Sigmoid colon (tissue), 6 donors: ENCODE measurements at regions not wholly inside any gene's neighbourhood (a gene's known extent, or its start where the extent isn't known, plus 50 kb on each side); places are given as distances from the start of the nearest gene placed in this dataset.
"Not testable (repeated sequence)": the region's sequence is repeated elsewhere in the genome, so short reads cannot be mapped to it uniquely, and the experiment has no call there.

Experiments
- DNase-seq: peaks from one replicate; pipeline ENCODE4 v3.0.0-alpha.2; 2019
- H3K27ac ChIP-seq, 4 donors: fragments of 200-600 bp; sonication (generic); one replicate each; pipeline ENCODE4 v1.5.1; 2016 to 2019; ENCODE audit warnings: mild to moderate bottlenecking in 1 of 4
- H3K27me3 ChIP-seq, 3 donors: fragments of 200-600 bp; sonication (generic); one replicate each; pipeline ENCODE4 v1.5.1; 2019; ENCODE audit warnings: mild to moderate bottlenecking in 1 of 3
- H3K36me3 ChIP-seq, 4 donors: fragments of 200-600 bp; sonication (generic); one replicate each; pipeline ENCODE4 v1.5.1; 2016 to 2019
- H3K4me1 ChIP-seq, 4 donors: fragments of 200-600 bp; sonication (generic); one replicate each; pipeline ENCODE4 v1.5.1; 2017 to 2019
- H3K4me3 ChIP-seq, 4 donors: fragments of 200-600 bp; sonication (generic); one replicate each; pipeline ENCODE4 v1.5.1; 2017 to 2019; ENCODE audit warnings: mild to moderate bottlenecking in 2 of 4, moderate library complexity in 1 of 4
- H3K9me3 ChIP-seq, 4 donors: fragments of 200-600 bp in 3 of 4; sonication (generic) in 3 of 4; one replicate each; pipeline versions ENCODE4 v1.5.1 to v1.6.1; 2013 to 2019
- CTCF ChIP-seq, 4 experiments: fragments of 450-650 bp in 3 of 4; fragments of 200-600 bp in 1 of 4; IDR thresholded peaks; one replicate each; pipeline ENCODE4 v1.5.1; 2016 to 2019; ENCODE audit warnings: antibody characterized with exemption in 4 of 4, mild to moderate bottlenecking in 3 of 4, moderate library complexity in 2 of 4
- EP300 ChIP-seq, 4 donors: sonication (generic); formaldehyde crosslinking; IDR thresholded peaks; one replicate each; pipeline ENCODE4 v1.6.1; 2017; ENCODE audit warnings: antibody characterized with exemption in 4 of 4
- POLR2A ChIP-seq, 2 donors: fragments of 450-650 bp; IDR thresholded peaks; one replicate each; pipeline ENCODE4 v1.6.1; 2016; ENCODE audit warnings: antibody characterized with exemption in 2 of 2, mild to moderate bottlenecking in 2 of 2, moderate library complexity in 2 of 2
- POLR2AphosphoS5 ChIP-seq, 4 donors: sonication (generic); formaldehyde crosslinking; IDR thresholded peaks; one replicate each; pipeline ENCODE4 v1.6.1; 2017; ENCODE audit warnings: antibody characterized with exemption in 4 of 4
- WGBS, 2 donors: extraction: QIAGEN DNeasy Blood & Tissue Kit; methylation state at CpG; one replicate each; pipeline ENCODE4 v1.1.7; 2013; 5-methylcytosine and 5-hydroxymethylcytosine counted together
- intact Hi-C: fragments of 100-400 bp; cut with DNase I; formaldehyde crosslinking; loops from one replicate; pipeline ENCODE4 v1.15.1; 2023
- donor health status: healthy with polysubstance abuse.
- donor health status: healthy.

- Histone ChIP-seq H3K4me3 (no peak overlapping the region), H3K27ac (no peak overlapping the region), H3K9me3 (no peaks in the 10 kb centered on the region), H3K4me1 (peaks cover 0 to 4% (median 0%) of the 10 kb centered on the region in 4 donors), H3K27me3 (no peaks in the 10 kb centered on the region), H3K36me3 (no peaks in the 10 kb centered on the region)
- TF ChIP-seq EP300 (IDR thresholded peaks at IDR 0.05): no peak
- TF ChIP-seq POLR2A (IDR thresholded peaks at IDR 0.05): no peak
- TF ChIP-seq CTCF (IDR thresholded peaks at IDR 0.05): no peak
- TF ChIP-seq POLR2AphosphoS5 (IDR thresholded peaks at IDR 0.05): no peak
- intact Hi-C loops: no loop called here
- no peak for DNase-seq
These were observed 520.3 kb downstream of the DTWD2 start for GRCh38 chr5:118468085-118468484.

GRCh38 chr5:118467103-118467502 is 521.2 kb downstream of the DTWD2 start:
- no peak for DNase-seq
- intact Hi-C loops: no loop called here
- Histone ChIP-seq H3K4me1 (peaks cover 0 to 4% (median 0%) of the 10 kb centered on the region in 4 donors), H3K9me3 (no peaks in the 10 kb centered on the region), H3K27me3 (no peaks in the 10 kb centered on the region), H3K4me3 (no peak overlapping the region), H3K27ac (no peak overlapping the region), H3K36me3 (no peaks in the 10 kb centered on the region)
- WGBS, 2 donors: 86 to 90% methylated on average over 3 of the region's 3 CpGs
- TF ChIP-seq POLR2A (IDR thresholded peaks at IDR 0.05) (no peak), POLR2AphosphoS5 (IDR thresholded peaks at IDR 0.05) (no peak), CTCF (IDR thresholded peaks at IDR 0.05) (no peak), EP300 (IDR thresholded peaks at IDR 0.05) (no peak)

GRCh38 chr5:118466418-118466817 is 521.9 kb downstream of the DTWD2 start:
- Histone ChIP-seq H3K4me3 (no peak overlapping the region), H3K36me3 (no peaks in the 10 kb centered on the region), H3K9me3 (no peaks in the 10 kb centered on the region), H3K27me3 (no peaks in the 10 kb centered on the region), H3K4me1 (peaks cover 0 to 4% (median 0%) of the 10 kb centered on the region in 4 donors), H3K27ac (no peak overlapping the region)
- TF ChIP-seq POLR2A (IDR thresholded peaks at IDR 0.05) (no peak), CTCF (IDR thresholded peaks at IDR 0.05) (no peak), EP300 (IDR thresholded peaks at IDR 0.05) (no peak), POLR2AphosphoS5 (IDR thresholded peaks at IDR 0.05) (no peak)
- no peak for DNase-seq
- intact Hi-C loops: no loop called here
- 77 to 83% methylated on average over 5 of the region's 5 CpGs for WGBS, 2 donors

- H3K9me3 ChIP-seq, intact Hi-C loops, H3K4me3 ChIP-seq, H3K27me3 ChIP-seq, H3K4me1 ChIP-seq, H3K27ac ChIP-seq, DNase-seq, H3K36me3 ChIP-seq: not testable (repeated sequence)
- WGBS, 2 donors: 93 to 95% methylated on average over 2 of the region's 2 CpGs
These were observed 526.1 kb downstream of the DTWD2 start for GRCh38 chr5:118462276-118462675.

GRCh38 chr5:118461436-118461835 is 526.9 kb downstream of the DTWD2 start:
- H3K9me3 ChIP-seq: no peaks in the 10 kb centered on the region
- DNase-seq: no peak
- 69 to 72% methylated on average over 3 of the region's 3 CpGs for WGBS, 2 donors
- intact Hi-C loops: no loop called here
- no peaks in the 10 kb centered on the region for H3K36me3 ChIP-seq
- no peaks in the 10 kb centered on the region for H3K27me3 ChIP-seq
- no peaks in the 10 kb centered on the region for H3K4me1 ChIP-seq
- no peak overlapping the region for H3K27ac ChIP-seq
- H3K4me3 ChIP-seq: no peak overlapping the region
- TF ChIP-seq POLR2A (IDR thresholded peaks at IDR 0.05): no peak

- Histone ChIP-seq H3K27me3 (no peaks in the 10 kb centered on the region), H3K9me3 (no peaks in the 10 kb centered on the region), H3K4me3 (no peak overlapping the region), H3K27ac (no peak overlapping the region), H3K36me3 (no peaks in the 10 kb centered on the region), H3K4me1 (no peaks in the 10 kb centered on the region)
- DNase-seq: no peak
- 90 to 91% methylated on average over 5 of the region's 5 CpGs for WGBS, 2 donors
- intact Hi-C loops: no loop called here
- TF ChIP-seq POLR2AphosphoS5 (IDR thresholded peaks at IDR 0.05): no peak
- TF ChIP-seq EP300 (IDR thresholded peaks at IDR 0.05): no peak
- TF ChIP-seq POLR2A (IDR thresholded peaks at IDR 0.05): no peak
- TF ChIP-seq CTCF (IDR thresholded peaks at IDR 0.05): no peak
These were observed 528.9 kb downstream of the DTWD2 start for GRCh38 chr5:118459490-118459889.
